Nephron (organoid): ENCODE measurements at regions not wholly inside any gene's neighbourhood (a gene's known extent, or its start where the extent isn't known, plus 50 kb on each side); places are given as distances from the start of the nearest gene placed in this dataset.

ENCODE experiments used
- H3K27ac Mint-ChIP-seq, 3 experiments: 2 replicates each; pipeline ENCODE4 v1.8.0; 2020; ENCODE audit warnings: mixed read lengths in 3 of 3, mild to moderate bottlenecking in 2 of 3, moderate library complexity in 1 of 3
- H3K27me3 Mint-ChIP-seq: 2 replicates; pipeline ENCODE4 v1.8.0; 2021; ENCODE audit warnings: low read depth, mild to moderate bottlenecking, moderate library complexity, mixed read lengths
- H3K36me3 Mint-ChIP-seq: 2 replicates; pipeline ENCODE4 v1.8.0; 2020; ENCODE audit warnings: low read depth, mixed read lengths
- H3K4me1 Mint-ChIP-seq: 2 replicates; pipeline ENCODE4 v1.8.0; 2020; ENCODE audit warnings: mixed read lengths
- H3K4me3 Mint-ChIP-seq, 3 experiments: 2 replicates each; pipeline ENCODE4 v1.8.0; 2020; ENCODE audit warnings: mild to moderate bottlenecking in 3 of 3, mixed read lengths in 3 of 3, moderate library complexity in 2 of 3
- H3K9me3 Mint-ChIP-seq: 2 replicates; pipeline ENCODE4 v1.8.0; 2020; ENCODE audit warnings: mixed read lengths
- CTCF ChIP-seq, 3 experiments: fragments of 200-600 bp; sonication (generic); IDR thresholded peaks; one replicate each; pipeline ENCODE4 v1.5.0; 2021; ENCODE audit warnings: antibody characterized with exemption in 3 of 3; ENCODE audit not compliant: unreplicated experiment in 3 of 3

- Mint-ChIP-seq H3K27me3 (peaks cover under 1% of the 10 kb centered on the region), H3K27ac (no peak overlapping the region), H3K4me1 (no peaks in the 10 kb centered on the region), H3K9me3 (no peaks in the 10 kb centered on the region), H3K4me3 (no peak overlapping the region), H3K36me3 (no peaks in the 10 kb centered on the region)
- TF ChIP-seq CTCF (IDR thresholded peaks at IDR 0.05; ENCODE audit: unreplicated experiment in 3 of 3): no peak
Measured at GRCh38 chr6:137291441-137291840, 72.3 kb upstream of the IFNGR1 start.

- Mint-ChIP-seq H3K4me1 (no peaks in the 10 kb centered on the region), H3K36me3 (no peaks in the 10 kb centered on the region), H3K4me3 (no peak overlapping the region), H3K9me3 (no peaks in the 10 kb centered on the region), H3K27ac (no peak overlapping the region), H3K27me3 (no peaks in the 10 kb centered on the region)
- TF ChIP-seq CTCF (IDR thresholded peaks at IDR 0.05; ENCODE audit: unreplicated experiment in 3 of 3): no peak
Measured at GRCh38 chr6:137290601-137291261, 71.5 kb upstream of the IFNGR1 start.

- no peaks in the 10 kb centered on the region for H3K4me1 Mint-ChIP-seq
- H3K9me3 Mint-ChIP-seq: no peaks in the 10 kb centered on the region
- H3K4me3 Mint-ChIP-seq: no peak overlapping the region
- no peak for TF ChIP-seq CTCF (IDR thresholded peaks at IDR 0.05; ENCODE audit: unreplicated experiment in 3 of 3)
- no peaks in the 10 kb centered on the region for H3K36me3 Mint-ChIP-seq
- H3K27me3 Mint-ChIP-seq: peaks cover 10% of the 10 kb centered on the region
- no peak overlapping the region for H3K27ac Mint-ChIP-seq
Measured at GRCh38 chr6:137286916-137287315, 67.7 kb upstream of the IFNGR1 start.

GRCh38 chr6:137286368-137286767 is 67.2 kb upstream of the IFNGR1 start:
- Mint-ChIP-seq H3K36me3 (no peaks in the 10 kb centered on the region), H3K27me3 (peaks cover 10% of the 10 kb centered on the region), H3K4me1 (no peaks in the 10 kb centered on the region), H3K4me3 (no peak overlapping the region), H3K9me3 (no peaks in the 10 kb centered on the region), H3K27ac (no peak overlapping the region)
- no peak for TF ChIP-seq CTCF (IDR thresholded peaks at IDR 0.05; ENCODE audit: unreplicated experiment in 3 of 3)

- Mint-ChIP-seq H3K27ac (no peak overlapping the region), H3K36me3 (no peaks in the 10 kb centered on the region), H3K27me3 (peaks cover 24% of the 10 kb centered on the region), H3K9me3 (no peaks in the 10 kb centered on the region), H3K4me3 (no peak overlapping the region), H3K4me1 (no peaks in the 10 kb centered on the region)
- TF ChIP-seq CTCF (IDR thresholded peaks at IDR 0.05; ENCODE audit: unreplicated experiment in 3 of 3): no peak
Measured at GRCh38 chr6:137284811-137285110, 65.6 kb upstream of the IFNGR1 start.
